Activated CD8-positive, alpha-beta T cell treated with anti-CD3 and anti-CD28 coated beads, Interleukin-2, amount 10 ng/mL, durations not matched to agents 7 days and 5 days (primary cell): ENCODE measurements at regions not wholly inside any gene's neighbourhood (a gene's known extent, or its start where the extent isn't known, plus 50 kb on each side); places are given as distances from the start of the nearest gene placed in this dataset.

Experiments used
- ATAC-seq: fragments of 150-1000 bp; cut with Tn5 transposase; one replicate; pipeline ENCODE4 v1.10.0; 2021; ENCODE audit warnings: moderate library complexity
- CTCF ChIA-PET: fragments of 350-600 bp; sonication (Branson Sonifier 250); formaldehyde crosslinking; loops from one replicate; lab custom pipeline; 2021; ENCODE audit warnings: antibody characterized with exemption; lab: Charles Lee
- POLR2A ChIA-PET: fragments of 350-600 bp; sonication (Branson Sonifier 250); formaldehyde crosslinking; loops from one replicate; lab custom pipeline; 2021; ENCODE audit warnings: antibody characterized with exemption; lab: Charles Lee
- DNase-seq: peaks from one replicate; pipeline ENCODE4 v3.0.0-alpha.2; 2020
- H3K27ac Mint-ChIP-seq: one replicate; pipeline ENCODE4 v1.8.0; 2021; ENCODE audit warnings: mild to moderate bottlenecking, mixed read lengths
- H3K27me3 Mint-ChIP-seq: one replicate; pipeline ENCODE4 v1.8.0; 2021; ENCODE audit warnings: low read depth, mixed read lengths
- H3K36me3 Mint-ChIP-seq: one replicate; pipeline ENCODE4 v1.8.0; 2021; ENCODE audit warnings: low read depth, mixed read lengths
- H3K4me1 Mint-ChIP-seq: one replicate; pipeline ENCODE4 v1.8.0; 2021; ENCODE audit warnings: low read depth, mixed read lengths
- H3K4me3 Mint-ChIP-seq: one replicate; pipeline ENCODE4 v1.8.0; 2021; ENCODE audit warnings: mild to moderate bottlenecking, mixed read lengths
- H3K9me3 Mint-ChIP-seq: one replicate; pipeline ENCODE4 v1.8.0; 2022; ENCODE audit warnings: mixed read lengths; ENCODE audit not compliant: insufficient read depth

- Mint-ChIP-seq H3K9me3 (no peaks in the 10 kb centered on the region), H3K36me3 (no peaks in the 10 kb centered on the region), H3K27me3 (peaks cover 8% of the 10 kb centered on the region), H3K4me3 (no peak overlapping the region), H3K27ac (no peak overlapping the region), H3K4me1 (no peaks in the 10 kb centered on the region)
- CTCF ChIA-PET = interaction anchor here (1.6 kb wide), 1 partner anchor 33 kb away, joined by 5 read pairs; no protein-coding TSS in a partner anchor
- no peak for ATAC-seq
- POLR2A ChIA-PET = no interaction called here
- DNase-seq = no peak
Observed at GRCh38 chr20:2240835-2241234, 55.0 kb upstream of the TGM3 start.

DNA sequence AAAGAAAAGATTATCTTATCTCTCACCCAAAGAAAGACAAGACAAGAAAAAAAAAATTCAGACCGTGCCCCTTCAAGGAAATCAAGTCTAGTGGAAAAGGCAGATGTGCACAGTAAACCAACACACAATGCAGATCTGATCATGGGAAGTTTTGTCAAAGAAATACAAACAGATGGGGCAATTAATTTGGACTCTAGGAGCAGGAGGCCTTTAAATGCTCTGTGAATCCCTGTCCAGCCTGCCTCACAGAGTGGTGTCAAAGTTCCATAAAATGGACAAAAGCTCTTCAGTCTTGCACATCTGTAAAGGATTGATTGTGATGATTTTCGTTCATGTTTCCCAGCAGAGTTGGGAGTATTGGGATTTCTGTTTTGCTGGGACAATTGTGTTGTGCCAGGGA lies 53.1 kb upstream of the TGM3 start:
- Mint-ChIP-seq H3K4me3 (no peak overlapping the region), H3K9me3 (no peaks in the 10 kb centered on the region), H3K36me3 (no peaks in the 10 kb centered on the region), H3K27me3 (peaks cover 11% of the 10 kb centered on the region), H3K27ac (no peak overlapping the region), H3K4me1 (no peaks in the 10 kb centered on the region)
- no peak for ATAC-seq
- ChIA-PET CTCF (no interaction called here), POLR2A (no interaction called here)
- no peak for DNase-seq

DNA sequence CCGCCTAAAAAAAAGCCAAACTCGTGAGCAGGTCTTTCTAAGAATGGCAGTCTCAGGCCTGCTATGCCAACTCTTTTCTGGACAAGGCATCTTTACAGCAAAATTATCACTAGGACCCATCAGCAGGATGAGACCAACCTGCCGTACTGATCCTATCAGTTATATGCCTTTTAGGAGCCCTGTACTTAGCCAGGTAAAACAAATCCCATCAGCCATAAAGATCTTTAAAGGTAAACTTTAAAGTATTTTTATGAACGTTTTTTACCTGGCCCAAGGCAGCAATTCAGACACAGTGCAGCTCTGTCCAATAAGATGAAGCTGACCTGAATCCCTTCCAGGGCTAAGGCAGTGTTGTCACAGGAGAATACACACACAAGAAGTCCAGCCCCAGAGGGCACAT lies 51.3 kb upstream of the TGM3 start:
- no peaks in the 10 kb centered on the region for H3K4me1 Mint-ChIP-seq
- no peak overlapping the region for H3K4me3 Mint-ChIP-seq
- no peaks in the 10 kb centered on the region for H3K9me3 Mint-ChIP-seq
- CTCF ChIA-PET = no interaction called here
- DNase-seq = no peak
- ATAC-seq = no peak
- H3K27ac Mint-ChIP-seq = no peak overlapping the region
- H3K36me3 Mint-ChIP-seq = no peaks in the 10 kb centered on the region
- POLR2A ChIA-PET = no interaction called here
- H3K27me3 Mint-ChIP-seq = peaks cover 11% of the 10 kb centered on the region

- Mint-ChIP-seq H3K4me1 (no peaks in the 10 kb centered on the region), H3K36me3 (no peaks in the 10 kb centered on the region), H3K4me3 (no peak overlapping the region), H3K27ac (no peak overlapping the region), H3K9me3 (no peaks in the 10 kb centered on the region), H3K27me3 (peaks cover 11% of the 10 kb centered on the region)
- ATAC-seq = no peak
- ChIA-PET CTCF (no interaction called here), POLR2A (no interaction called here)
- no peak for DNase-seq
Observed at GRCh38 chr20:2244993-2245392, 50.8 kb upstream of the TGM3 start.

GRCh38 chr20:2245637-2246036 lies 50.2 kb upstream of the TGM3 start:
- Mint-ChIP-seq H3K27ac (no peak overlapping the region), H3K4me3 (no peak overlapping the region), H3K27me3 (peaks cover 14% of the 10 kb centered on the region), H3K4me1 (no peaks in the 10 kb centered on the region), H3K9me3 (no peaks in the 10 kb centered on the region), H3K36me3 (no peaks in the 10 kb centered on the region)
- ATAC-seq (no peak), DNase-seq (no peak)
- CTCF ChIA-PET = interaction anchor here (0.9 kb wide), 1 partner anchor 38 kb away, joined by 3 read pairs; no protein-coding TSS in a partner anchor
- POLR2A ChIA-PET = interaction anchor here (0.6 kb wide), 1 partner anchor 1895 kb away, joined by 3 read pairs; no protein-coding TSS in a partner anchor
